ENCODE measurements at regions not wholly inside any gene's neighbourhood (a gene's known extent, or its start where the extent isn't known, plus 50 kb on each side); places are given as distances from the start of the nearest gene placed in this dataset.
A peak's percentile ranks its signal among the peaks of the same experiment; 100 is the strongest.

- DNase-seq (ENCODE audit: low read depth, low spot score) = no peak
Observed at GRCh38 chr7:137078781-137079180, 210.3 kb downstream of the CHRM2 start.

DNA sequence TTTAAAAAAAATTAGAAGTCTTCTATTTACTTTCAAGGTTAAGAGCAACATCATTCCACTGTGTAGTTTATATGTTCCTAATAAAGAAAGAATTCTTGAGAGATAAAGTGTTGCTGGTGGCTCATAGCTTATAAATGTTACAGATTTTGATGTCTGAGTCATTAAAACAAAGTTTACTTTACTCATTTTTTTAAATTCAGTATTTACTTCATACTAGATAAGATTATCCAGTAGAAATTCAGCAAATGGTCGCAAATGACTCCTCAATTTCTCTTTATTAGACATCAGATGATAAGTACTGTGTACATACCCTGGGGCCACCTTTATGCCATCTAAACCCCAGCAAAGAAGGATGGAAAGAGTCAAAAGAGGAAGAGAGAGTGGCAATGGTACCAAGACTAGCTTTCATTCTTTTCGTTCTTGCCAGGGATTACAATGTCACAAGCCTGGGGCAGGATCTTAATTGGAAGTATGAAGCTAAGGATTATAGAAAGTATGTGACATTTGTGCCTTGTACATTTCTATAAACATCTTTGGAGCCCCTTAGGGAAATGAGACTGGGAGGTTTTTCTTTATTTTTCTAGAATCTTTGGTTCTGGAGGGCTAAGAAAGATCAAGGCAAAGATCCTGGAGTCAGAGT lies 206.1 kb downstream of the CHRM2 start:
- no peak for DNase-seq (ENCODE audit: low read depth, low spot score)
- TF ChIP-seq EZH2 (IDR thresholded peaks at IDR 0.05) (no peak), FOXP2 (optimal IDR thresholded peaks at IDR 0.05; ENCODE audit: control extremely low read depth, extremely low read length, insufficient read depth) (no peak), POLR2AphosphoS5 (IDR thresholded peaks at IDR 0.05; ENCODE audit: borderline replicate concordance, low read depth, low read length) (no peak)
- no peaks in the 10 kb centered on the region for H3K36me3 ChIP-seq (ENCODE audit: insufficient read depth, low read length)
- no peak overlapping the region for H3K4me3 ChIP-seq
- peak overlapping the region; percentile 39; the same call in 1 of the 2 replicates for H3K27ac ChIP-seq
- no peak overlapping the region for H3K9ac ChIP-seq (ENCODE audit: insufficient read length)
- H3K9me3 ChIP-seq (ENCODE audit: low read depth, low read length) = no peaks in the 10 kb centered on the region

More at GRCh38 chr7:137078781-137079180, 210.3 kb downstream of the CHRM2 start:
- H3K27ac ChIP-seq = no peak overlapping the region
- H3K36me3 ChIP-seq (ENCODE audit: insufficient read depth, low read length) = no peaks in the 10 kb centered on the region
- H3K9me3 ChIP-seq (ENCODE audit: low read depth, low read length) = no peaks in the 10 kb centered on the region
- TF ChIP-seq FOXP2 (optimal IDR thresholded peaks at IDR 0.05; ENCODE audit: control extremely low read depth, extremely low read length, insufficient read depth) (no peak), EZH2 (IDR thresholded peaks at IDR 0.05) (no peak), POLR2AphosphoS5 (IDR thresholded peaks at IDR 0.05; ENCODE audit: borderline replicate concordance, low read depth, low read length) (no peak)
- H3K4me3 ChIP-seq = no peak overlapping the region
- H3K9ac ChIP-seq (ENCODE audit: insufficient read length) = no peak overlapping the region

- DNase-seq (ENCODE audit: low read depth, low spot score) = no peak
- Histone ChIP-seq H3K9ac (ENCODE audit: insufficient read length) (no peak overlapping the region), H3K36me3 (ENCODE audit: insufficient read depth, low read length) (no peaks in the 10 kb centered on the region), H3K4me3 (no peak overlapping the region), H3K9me3 (ENCODE audit: low read depth, low read length) (no peaks in the 10 kb centered on the region), H3K27ac (no peak overlapping the region)
- TF ChIP-seq POLR2AphosphoS5 (IDR thresholded peaks at IDR 0.05; ENCODE audit: borderline replicate concordance, low read depth, low read length) = no peak
- no peak for TF ChIP-seq FOXP2 (optimal IDR thresholded peaks at IDR 0.05; ENCODE audit: control extremely low read depth, extremely low read length, insufficient read depth)
- no peak for TF ChIP-seq EZH2 (IDR thresholded peaks at IDR 0.05)
Observed at GRCh38 chr7:137073571-137074325, 205.3 kb downstream of the CHRM2 start.

Data from SK-N-MC (cell line).